Adrenal gland (tissue), 9 donors: ENCODE measurements at regions not wholly inside any gene's neighbourhood (a gene's known extent, or its start where the extent isn't known, plus 50 kb on each side); places are given as distances from the start of the nearest gene placed in this dataset.

ENCODE experiments used
- DNase-seq, 7 donors: peaks; one replicate each; pipeline ENCODE4 v3.0.0-alpha.2; 2019 to 2020
- H3K27ac ChIP-seq, 5 donors: fragments of 200-600 bp; sonication (generic) in 4 of 5; 1 replicate in 3 of 5; 2 replicates in 2 of 5; pipeline versions ENCODE4 v1.5.1 to v1.8.0; 2016 to 2020; ENCODE audit warnings: mild to moderate bottlenecking in 1 of 5
- H3K27me3 ChIP-seq: fragments of 200-600 bp; 2 replicates; pipeline ENCODE4 v1.8.0; 2021
- H3K36me3 ChIP-seq, 2 donors: fragments of 200-600 bp; replicated peaks in 1 of 2; 1 replicate in 1 of 2; 2 replicates in 1 of 2; pipeline versions ENCODE4 v1.5.1 to v1.8.0; 2018 to 2022
- H3K4me1 ChIP-seq, 2 donors: fragments of 200-600 bp; replicated peaks in 1 of 2; 1 replicate in 1 of 2; 2 replicates in 1 of 2; pipeline versions ENCODE4 v1.5.1 to v1.8.0; 2018 to 2021
- H3K4me3 ChIP-seq, 4 donors: fragments of 200-600 bp; sonication (generic) in 3 of 4; one replicate each; pipeline ENCODE4 v1.5.1; 2016 to 2018
- H3K9me3 ChIP-seq, 3 donors: fragments of 200-600 bp; sonication (generic) in 1 of 3; replicated peaks in 1 of 3; 1 replicate in 2 of 3; 2 replicates in 1 of 3; pipeline versions ENCODE4 v1.5.1 to v1.8.0; 2016 to 2021
- CTCF ChIP-seq, 6 experiments: fragments of 450-650 bp in 4 of 6; fragments of 200-600 bp in 2 of 6; sonication (generic) in 1 of 6; IDR thresholded peaks; 1 replicate in 5 of 6; 2 replicates in 1 of 6; pipeline versions ENCODE4 v1.5.1 to v1.8.0; 2016 to 2021; ENCODE audit warnings: antibody characterized with exemption in 6 of 6, mild to moderate bottlenecking in 2 of 6, moderate library complexity in 1 of 6
- POLR2A ChIP-seq, 2 donors: fragments of 450-650 bp; IDR thresholded peaks; one replicate each; pipeline ENCODE4 v1.6.1; 2017; ENCODE audit warnings: antibody characterized with exemption in 2 of 2, mild to moderate bottlenecking in 2 of 2, moderate library complexity in 1 of 2
- WGBS, 4 donors: extraction: QIAGEN DNeasy Blood & Tissue Kit in 2 of 4; methylation state at CpG; one replicate each; pipeline versions ENCODE4 v1.1.5 to v1.1.7; 2013 to 2017; 5-methylcytosine and 5-hydroxymethylcytosine counted together
- intact Hi-C, 2 donors: fragments of 100-400 bp; cut with DNase I; formaldehyde crosslinking; loops; one replicate each; pipeline versions ENCODE4 v1.14.1 to v1.15.0; 2022 to 2023
- donor health status: healthy with polysubstance abuse.
- donor health status: Bipolar disorder and iron deficiency.
- donor health status: DM: yes; HTN: yes; CAD: no.
- donor health status: DM: no; HTN: no; CAD: no.
- donor health status: DM: no; HTN: no; CAD: no.

- no peaks in the 10 kb centered on the region for H3K9me3 ChIP-seq
- H3K27me3 ChIP-seq, result peaks cover 9% of the 10 kb centered on the region
- H3K4me3 ChIP-seq, result no peak overlapping the region
- TF ChIP-seq POLR2A (IDR thresholded peaks at IDR 0.05) (no peak), CTCF (IDR thresholded peaks at IDR 0.05) (no peak)
- intact Hi-C loops, result no loop called here
- no peak for DNase-seq
- WGBS, 4 donors, result 36 to 70% (median 62%) methylated on average over 1 of the region's 1 CpG
- no peaks in the 10 kb centered on the region for H3K4me1 ChIP-seq
- H3K36me3 ChIP-seq, result no peaks in the 10 kb centered on the region
- H3K27ac ChIP-seq, result no peak overlapping the region
Measured at GRCh38 chr7:131950758-131951157, 394.3 kb upstream of the PODXL start.

GRCh38 chr7:131949659-131950058 is 393.2 kb upstream of the PODXL start:
- H3K36me3 ChIP-seq, result no peaks in the 10 kb centered on the region
- no peak overlapping the region for H3K4me3 ChIP-seq
- intact Hi-C loops, result loop anchor here (5.0 to 10.0 kb wide), 3 partner anchors 98 to 625 kb away; partner anchors contain the start of gene PLXNA4 (in 1 of the 2)
- H3K27ac ChIP-seq, result no peak overlapping the region
- peaks cover 16% of the 10 kb centered on the region for H3K27me3 ChIP-seq
- TF ChIP-seq POLR2A (IDR thresholded peaks at IDR 0.05) (no peak), CTCF (IDR thresholded peaks at IDR 0.05) (no peak)
- WGBS, 4 donors, result 72 to 86% (median 79%) methylated on average over 7 of the region's 7 CpGs
- no peak for DNase-seq
- no peaks in the 10 kb centered on the region for H3K9me3 ChIP-seq
- H3K4me1 ChIP-seq, result no peaks in the 10 kb centered on the region

GRCh38 chr7:131948434-131949053 is 392.1 kb upstream of the PODXL start:
- H3K27ac ChIP-seq, result no peak overlapping the region
- no peaks in the 10 kb centered on the region for H3K4me1 ChIP-seq
- intact Hi-C loops, result loop anchor here (5.0 to 10.0 kb wide), 3 partner anchors 99 to 626 kb away; partner anchors contain the start of gene PLXNA4 (in 1 of the 2)
- H3K4me3 ChIP-seq, result no peak overlapping the region
- no peak for TF ChIP-seq CTCF (IDR thresholded peaks at IDR 0.05)
- no peak for TF ChIP-seq POLR2A (IDR thresholded peaks at IDR 0.05)
- no peaks in the 10 kb centered on the region for H3K36me3 ChIP-seq
- WGBS, 4 donors, result 55 to 67% (median 62%) methylated on average over 5 to 6 of the region's 6 CpGs
- peaks cover 17% of the 10 kb centered on the region for H3K27me3 ChIP-seq
- no peaks in the 10 kb centered on the region for H3K9me3 ChIP-seq
- DNase-seq, result peak in 2 of 7 donors; percentile 18 to 29

- 75 to 86% (median 84%) methylated on average over 1 of the region's 1 CpG for WGBS, 4 donors
- H3K27ac ChIP-seq, result no peak overlapping the region
- H3K27me3 ChIP-seq, result peaks cover 17% of the 10 kb centered on the region
- no peaks in the 10 kb centered on the region for H3K4me1 ChIP-seq
- no peak overlapping the region for H3K4me3 ChIP-seq
- H3K9me3 ChIP-seq, result no peaks in the 10 kb centered on the region
- DNase-seq, result no peak
- TF ChIP-seq POLR2A (IDR thresholded peaks at IDR 0.05) (no peak), CTCF (IDR thresholded peaks at IDR 0.05) (no peak)
- intact Hi-C loops, result loop anchor here (5.0 to 10.0 kb wide), 3 partner anchors 100 to 627 kb away; partner anchors contain the start of gene PLXNA4 (in 1 of the 2)
- H3K36me3 ChIP-seq, result no peaks in the 10 kb centered on the region
Measured at GRCh38 chr7:131947661-131948060, 391.2 kb upstream of the PODXL start.
